ENCODE measurements at regions not wholly inside any gene's neighbourhood (a gene's known extent, or its start where the extent isn't known, plus 50 kb on each side); places are given as distances from the start of the nearest gene placed in this dataset.
A peak's percentile ranks its signal among the peaks of the same experiment; 100 is the strongest.

GRCh38 chr4:123557857-123558536, 161.4 kb downstream of the SPRY1 start:
- no peak for DNase-seq (ENCODE audit: low read depth)
- no peak overlapping the region for H3K4me3 ChIP-seq (ENCODE audit: low read depth, low read length)
- TF ChIP-seq CTCF (conservative IDR thresholded peaks at IDR 0.05; ENCODE audit: low read depth, low read length) = no peak

GRCh38 chr4:123558865-123559264, 162.3 kb downstream of the SPRY1 start:
- DNase-seq (ENCODE audit: low read depth) = no peak
- H3K4me3 ChIP-seq (ENCODE audit: low read depth, low read length) = no peak overlapping the region
- TF ChIP-seq CTCF (conservative IDR thresholded peaks at IDR 0.05; ENCODE audit: low read depth, low read length) = no peak

- TF ChIP-seq CTCF (conservative IDR thresholded peaks at IDR 0.05; ENCODE audit: low read depth, low read length) = no peak
- H3K4me3 ChIP-seq (ENCODE audit: low read depth, low read length) = no peak overlapping the region
- peak; percentile 39 for DNase-seq (ENCODE audit: low read depth)
Measured at GRCh38 chr4:123559955-123560871, 163.6 kb downstream of the SPRY1 start.

GRCh38 chr4:123561525-123561924, 164.9 kb downstream of the SPRY1 start:
- no peak for TF ChIP-seq CTCF (conservative IDR thresholded peaks at IDR 0.05; ENCODE audit: low read depth, low read length)
- no peak for DNase-seq (ENCODE audit: low read depth)
- no peak overlapping the region for H3K4me3 ChIP-seq (ENCODE audit: low read depth, low read length)

GRCh38 chr4:123562994-123563750, 166.6 kb downstream of the SPRY1 start:
- no peak for TF ChIP-seq CTCF (conservative IDR thresholded peaks at IDR 0.05; ENCODE audit: low read depth, low read length)
- no peak overlapping the region for H3K4me3 ChIP-seq (ENCODE audit: low read depth, low read length)
- DNase-seq (ENCODE audit: low read depth) = no peak

- no peak overlapping the region for H3K4me3 ChIP-seq (ENCODE audit: low read depth, low read length)
- peak; percentile 100 for TF ChIP-seq CTCF (conservative IDR thresholded peaks at IDR 0.05; ENCODE audit: low read depth, low read length)
- DNase-seq (ENCODE audit: low read depth) = peak; percentile 54
Measured at GRCh38 chr4:123564758-123565346, 168.3 kb downstream of the SPRY1 start.

All from epithelial cell of proximal tubule (primary cell).